ENCODE measurements at regions not wholly inside any gene's neighbourhood (a gene's known extent, or its start where the extent isn't known, plus 50 kb on each side); places are given as distances from the start of the nearest gene placed in this dataset.

DNA sequence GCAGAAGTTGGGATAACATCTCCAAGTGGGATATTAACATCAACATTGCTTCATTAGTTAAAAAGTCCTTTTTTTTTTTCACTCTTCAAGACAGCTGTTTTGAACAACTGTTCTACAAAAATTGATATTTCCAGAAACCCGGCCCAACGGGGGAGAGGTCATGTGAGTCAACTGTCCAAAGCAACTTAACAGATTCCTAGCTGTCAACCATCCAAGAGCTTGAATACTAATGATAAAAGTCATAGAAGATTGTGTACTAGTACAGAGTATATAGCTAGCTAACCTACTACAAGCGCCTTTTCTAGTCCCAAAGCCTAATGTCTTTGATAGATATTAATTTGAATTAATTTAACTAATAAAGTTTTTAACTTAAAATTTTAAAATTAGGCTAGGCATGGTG lies 172.0 kb downstream of the CYB561 start:
- TF ChIP-seq POLR2A (IDR thresholded peaks at IDR 0.05) (no peak), CTCF (IDR thresholded peaks at IDR 0.05) (no peak), POLR2AphosphoS5 (IDR thresholded peaks at IDR 0.05) (no peak), EP300 (IDR thresholded peaks at IDR 0.05) (no peak)
